ENCODE measurements at regions not wholly inside any gene's neighbourhood (a gene's known extent, or its start where the extent isn't known, plus 50 kb on each side); places are given as distances from the start of the nearest gene placed in this dataset.
"Not testable (repeated sequence)": the region's sequence is repeated elsewhere in the genome, so short reads cannot be mapped to it uniquely, and the experiment has no call there.

GRCh38 chr5:51034222-51034901 lies 348.9 kb upstream of the ISL1 start:
- DNase-seq = no peak

DNA sequence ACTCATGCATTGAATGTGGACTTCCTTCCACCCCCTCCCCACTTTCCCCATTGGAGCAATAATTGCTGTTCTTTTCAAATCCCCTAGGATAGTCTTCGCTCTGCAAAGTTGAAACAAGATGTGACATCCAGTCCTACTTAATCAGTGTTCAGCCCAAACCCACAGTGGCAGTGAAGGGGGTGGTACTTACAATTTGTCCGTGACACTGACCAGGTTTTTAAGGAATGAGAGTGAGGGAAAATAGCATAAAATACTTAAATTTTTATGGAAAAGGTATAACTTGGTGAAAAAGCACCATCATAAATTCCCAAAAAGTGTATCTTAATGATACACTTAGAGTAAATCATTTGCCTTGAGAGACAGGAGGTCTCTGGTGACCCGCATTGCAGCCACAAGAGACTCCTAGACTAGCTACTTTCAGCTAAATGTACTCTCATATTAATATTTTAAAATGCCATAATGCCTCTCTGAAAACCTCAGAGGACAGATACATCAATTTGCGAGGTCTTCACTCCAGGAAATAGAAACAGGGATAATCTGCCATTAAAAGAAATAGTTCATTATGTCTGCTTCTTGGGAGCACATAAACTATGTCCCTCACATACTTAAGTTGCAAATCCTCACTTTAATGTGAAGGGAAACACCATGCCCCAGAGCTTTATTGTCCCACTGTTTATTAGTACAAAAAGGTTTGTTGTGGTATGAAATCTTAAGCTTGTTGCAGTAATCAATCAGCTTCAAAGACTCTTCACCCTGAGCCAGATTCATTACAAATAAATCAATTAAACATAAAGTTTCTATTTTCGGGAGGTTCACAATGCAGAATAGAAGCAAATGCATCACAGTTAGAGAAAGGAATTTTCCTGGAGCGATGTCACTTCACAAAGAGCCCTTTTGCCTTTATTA lies 343.6 kb upstream of the ISL1 start:
- no peak for DNase-seq

GRCh38 chr5:51043745-51044144 lies 339.5 kb upstream of the ISL1 start:
- DNase-seq = no peak

GRCh38 chr5:51047369-51047768 lies 335.9 kb upstream of the ISL1 start:
- DNase-seq = no peak

DNA sequence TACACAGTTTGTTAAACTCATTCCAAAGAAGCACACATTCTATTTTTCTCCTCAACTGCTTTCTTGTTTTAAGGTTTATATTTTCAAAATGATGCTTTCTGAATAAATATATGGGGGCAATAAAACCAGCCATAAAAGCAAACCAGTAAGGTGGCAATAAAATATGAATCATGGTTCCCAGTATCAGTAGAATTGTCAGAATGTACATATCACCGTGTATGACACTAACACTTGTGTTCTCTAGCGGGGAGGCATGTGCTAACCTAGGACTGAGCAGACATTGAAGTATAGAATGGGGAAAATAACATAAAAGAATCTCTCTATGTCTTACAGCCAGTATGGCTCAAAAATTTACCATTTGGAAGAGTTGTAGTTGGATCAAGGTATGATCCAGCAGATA lies 329.9 kb upstream of the ISL1 start:
- DNase-seq = no peak

DNA sequence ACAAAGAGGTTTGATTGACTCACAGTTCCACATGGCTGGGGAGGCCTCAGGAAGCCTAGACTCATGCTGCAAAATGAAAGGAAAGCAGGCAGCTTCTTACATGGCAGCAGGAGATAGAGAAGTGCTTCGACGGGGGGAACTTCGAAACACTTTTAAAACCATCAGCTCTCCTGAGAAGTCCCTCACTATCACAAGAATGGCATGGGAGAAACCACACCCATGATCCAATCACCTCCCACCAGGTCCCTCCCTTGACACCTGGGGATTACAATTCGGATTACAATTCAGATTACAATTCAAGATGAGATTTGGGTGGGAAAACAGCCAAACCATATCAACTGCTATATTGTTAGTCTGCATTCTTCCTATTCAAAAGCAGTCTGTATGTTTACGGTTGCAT lies 322.3 kb upstream of the ISL1 start:
- DNase-seq = no peak

GRCh38 chr5:51072937-51073336 lies 310.3 kb upstream of the ISL1 start:
- DNase-seq = no peak

DNA sequence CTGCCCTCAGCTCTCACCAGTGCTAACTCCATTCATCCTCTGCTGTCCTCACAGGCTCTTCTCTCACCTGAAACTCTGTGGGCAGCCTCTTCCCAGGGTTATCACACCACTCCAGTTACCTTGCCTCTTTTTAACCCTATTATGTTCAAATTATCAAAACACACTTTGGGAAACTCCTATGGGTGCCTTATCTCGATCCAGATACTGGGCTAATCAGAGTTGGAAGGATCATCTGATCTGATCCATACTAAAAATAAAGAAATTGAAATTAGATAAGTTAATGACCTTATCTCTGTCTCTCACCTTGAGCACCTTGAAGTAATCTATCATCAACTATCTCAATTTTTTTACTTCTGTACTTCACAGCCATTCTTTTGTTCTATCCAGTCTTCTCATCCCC lies 300.5 kb upstream of the ISL1 start:
- DNase-seq = no peak

DNA sequence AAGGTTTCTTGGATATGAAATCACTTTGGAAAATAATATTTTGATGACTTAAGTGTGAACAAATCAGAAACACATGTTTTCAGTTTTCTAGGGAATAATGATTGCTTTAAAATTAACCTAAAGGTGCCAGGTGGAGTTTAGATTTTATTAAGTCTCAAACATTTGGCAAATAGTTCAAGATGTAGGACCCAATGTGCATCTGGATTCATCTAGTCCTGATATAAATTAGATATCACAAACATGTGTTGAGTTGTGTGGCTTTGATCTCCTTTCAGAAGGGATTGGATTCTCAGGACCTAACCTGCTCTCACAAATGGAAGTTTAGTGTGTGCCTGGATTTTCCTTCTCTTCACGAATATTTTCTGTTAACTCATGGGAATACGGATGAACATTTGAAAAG lies 291.4 kb upstream of the ISL1 start:
- DNase-seq = no peak

- no peak for DNase-seq
These were observed 287.8 kb upstream of the ISL1 start for GRCh38 chr5:51095486-51095885.

DNA sequence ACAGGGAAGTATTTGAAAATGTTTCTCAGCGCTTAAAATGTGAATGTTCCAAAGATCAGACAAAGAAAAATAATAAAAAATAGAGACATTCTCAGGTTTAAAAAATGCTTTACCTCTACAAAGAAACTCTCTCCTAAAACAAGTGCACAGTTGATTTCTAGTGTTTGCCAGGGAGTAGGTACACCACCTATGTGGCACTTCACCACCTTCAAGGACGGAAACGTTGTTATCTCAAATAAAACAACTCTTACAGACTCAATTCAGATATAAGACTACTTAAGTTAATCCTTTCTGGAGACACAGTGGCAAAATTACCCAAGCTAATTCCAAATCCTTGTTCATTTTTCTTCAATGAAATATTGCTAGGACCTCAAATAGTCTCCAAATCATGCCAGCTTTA lies 286.4 kb upstream of the ISL1 start:
- no peak for DNase-seq

DNA sequence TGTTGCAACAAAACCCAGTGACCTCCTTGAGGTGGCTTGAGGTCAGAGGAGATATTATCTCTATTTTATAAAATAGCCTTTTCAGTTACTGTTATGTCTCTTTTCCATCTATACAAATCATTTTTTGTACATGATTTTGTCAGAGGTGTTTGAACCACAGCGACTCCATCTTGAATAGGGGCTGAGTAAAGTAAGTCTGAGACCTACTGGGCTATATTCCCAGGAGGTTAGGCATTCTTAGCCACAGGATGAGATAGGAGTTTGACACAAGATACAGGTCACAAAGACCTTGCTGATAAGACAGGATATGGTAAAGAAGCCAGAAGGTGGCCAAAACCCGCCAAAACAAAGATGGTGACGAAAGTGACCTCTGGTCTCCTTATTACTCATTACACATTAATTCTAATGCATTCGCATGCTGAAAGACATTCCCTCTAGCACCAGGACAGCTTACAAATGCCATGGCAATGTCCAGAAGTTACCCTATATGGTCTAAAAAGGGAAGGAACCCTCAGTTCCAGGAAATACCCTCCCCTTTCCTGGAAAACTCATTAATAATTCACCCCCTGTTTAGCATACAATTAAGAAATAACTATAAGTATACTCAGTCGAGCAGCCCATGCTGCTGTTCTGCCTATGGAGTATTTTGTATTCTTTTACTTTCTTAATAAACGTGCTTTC lies 283.9 kb upstream of the ISL1 start:
- DNase-seq = no peak

DNA sequence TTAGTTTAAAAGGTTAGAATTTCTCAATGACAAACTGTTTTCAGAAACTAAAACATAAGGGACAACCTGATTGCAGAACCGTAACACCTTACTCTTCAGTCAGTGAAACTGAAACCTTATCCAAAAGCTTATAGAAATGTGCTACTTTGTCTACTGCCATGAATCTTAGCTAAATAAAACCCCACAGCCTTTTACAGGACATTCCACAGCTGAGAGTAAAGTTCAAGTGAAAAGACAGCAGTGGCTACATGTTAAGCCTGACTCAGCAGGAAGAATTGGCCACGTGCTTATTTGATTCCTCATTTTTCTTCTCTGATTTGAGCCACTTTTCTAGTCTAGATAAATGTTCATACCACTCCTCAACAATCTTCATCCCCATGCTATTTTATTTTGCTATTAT lies 278.7 kb upstream of the ISL1 start:
- DNase-seq = no peak

- no peak for DNase-seq
These were observed 273.4 kb upstream of the ISL1 start for GRCh38 chr5:51109786-51110410.

DNA sequence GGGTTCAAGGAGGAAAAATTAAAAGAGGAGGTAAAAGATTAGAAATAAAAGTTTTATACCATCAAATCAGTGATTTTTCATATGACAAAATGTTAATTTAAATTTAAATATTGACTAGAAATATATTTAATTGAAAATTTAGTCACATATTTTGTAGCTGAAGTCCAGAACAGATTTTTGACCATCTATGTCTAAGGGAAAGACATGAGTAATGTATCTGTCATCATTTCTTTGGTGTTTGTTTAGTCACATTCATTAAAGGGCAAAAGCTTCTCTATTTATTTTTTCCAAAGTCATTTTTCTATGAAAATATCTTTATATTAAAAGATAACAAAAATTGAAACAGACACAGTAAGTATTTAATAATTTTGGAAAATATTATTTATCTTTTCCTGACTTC lies 252.0 kb upstream of the ISL1 start:
- no peak for DNase-seq

DNA sequence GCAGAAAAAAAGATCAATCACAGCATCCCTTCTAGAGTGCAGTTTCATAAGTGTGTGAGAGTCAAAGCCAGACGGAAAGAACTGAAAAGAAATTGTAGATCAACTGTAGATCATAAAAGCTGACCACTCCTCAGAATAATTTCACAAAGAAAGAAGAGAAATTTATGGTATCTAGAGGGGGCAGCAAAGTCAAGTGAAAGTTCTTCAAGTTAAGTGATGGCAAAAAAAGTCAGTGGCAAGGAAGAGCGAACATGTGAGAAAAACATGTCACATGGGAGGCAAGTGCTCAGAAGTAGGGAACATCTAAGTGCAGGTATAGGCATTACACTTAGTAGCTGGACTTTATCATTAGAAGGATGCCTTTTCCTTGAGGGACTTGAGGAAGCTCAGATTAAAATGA lies 245.1 kb upstream of the ISL1 start:
- DNase-seq = no peak

DNA sequence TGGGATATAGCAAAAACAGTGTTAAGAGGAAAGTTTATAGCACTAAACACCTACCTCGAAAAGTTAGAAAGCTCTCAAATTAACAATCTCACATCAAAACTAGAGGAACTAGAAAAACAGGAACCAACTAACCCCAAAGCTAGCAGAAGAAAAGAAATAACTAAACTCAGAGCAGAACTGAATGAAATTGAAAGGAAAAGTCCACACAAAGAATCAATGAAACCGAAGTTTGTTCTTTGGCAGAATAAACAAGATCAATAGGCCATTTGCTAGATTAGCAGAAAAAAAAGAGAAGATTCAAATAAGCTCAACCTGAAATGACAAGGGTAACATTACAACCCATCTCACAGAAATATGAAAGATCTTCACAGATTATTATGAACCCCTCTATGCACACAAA lies 234.8 kb upstream of the ISL1 start:
- no peak for DNase-seq

GRCh38 chr5:51156222-51156621 lies 227.0 kb upstream of the ISL1 start:
- no peak for DNase-seq

DNA sequence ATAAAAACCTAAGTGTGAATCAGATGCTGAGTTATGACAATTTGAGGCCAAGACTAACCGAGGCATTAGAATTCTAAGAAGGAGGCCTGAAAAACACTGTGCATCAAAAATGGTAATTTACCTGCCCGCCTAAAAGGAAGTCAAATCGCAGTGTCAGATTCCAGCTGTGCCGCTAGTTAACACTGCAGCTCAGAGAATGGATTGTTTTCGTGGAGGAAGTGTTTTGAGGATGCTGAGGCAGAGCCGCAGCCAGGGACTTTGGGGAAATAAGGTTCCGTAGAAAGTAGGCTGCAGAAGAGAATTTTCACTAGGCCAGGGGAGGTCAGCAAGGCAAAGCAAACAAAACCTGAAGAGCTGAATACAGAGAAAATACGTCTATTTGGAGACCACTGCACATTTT lies 226.4 kb upstream of the ISL1 start:
- no peak for DNase-seq

DNA sequence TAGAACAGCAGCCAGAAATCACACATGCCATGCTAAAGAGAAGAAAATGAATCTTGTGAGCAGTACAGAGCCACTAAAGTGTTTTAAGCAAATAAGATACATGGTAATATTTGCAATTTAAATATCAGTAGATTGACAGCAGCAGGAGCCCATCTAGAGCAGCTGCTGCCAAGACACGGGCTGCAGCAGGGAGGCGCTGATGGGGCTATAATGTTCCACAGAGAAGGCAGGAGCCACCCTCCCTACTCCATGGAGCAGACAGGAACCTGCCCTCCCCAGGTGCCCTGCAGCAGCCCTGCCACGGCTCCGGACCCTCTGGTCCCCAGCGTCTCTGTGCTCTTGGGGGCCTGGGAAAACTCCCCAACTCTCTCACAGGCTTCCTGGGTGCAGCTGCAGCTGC lies 224.1 kb upstream of the ISL1 start:
- DNase-seq = no peak

- no peak for DNase-seq
These were observed 223.6 kb upstream of the ISL1 start for GRCh38 chr5:51159606-51160005.

DNA sequence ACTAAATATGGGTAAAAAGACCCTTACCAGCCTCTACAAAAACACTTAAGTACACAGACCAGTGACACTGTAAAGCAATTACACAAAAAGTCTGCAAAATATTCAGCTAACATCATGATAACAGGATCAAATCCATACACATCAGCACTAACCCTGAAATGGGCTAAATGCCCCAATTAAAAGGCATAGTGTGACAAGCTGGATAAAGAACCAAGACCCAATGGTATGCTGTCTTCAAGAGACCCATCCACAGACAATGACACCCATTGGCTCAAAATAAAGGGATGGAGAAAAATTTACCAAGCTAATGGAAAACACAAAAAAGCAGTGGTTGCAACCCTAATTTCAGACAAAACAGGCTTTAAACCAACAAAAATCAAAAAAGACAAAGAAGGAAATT lies 221.0 kb upstream of the ISL1 start:
- DNase-seq = no peak

GRCh38 chr5:51165621-51166020 lies 217.6 kb upstream of the ISL1 start:
- not testable (repeated sequence) for DNase-seq
